Thymus (tissue), 11 donors: ENCODE measurements at regions not wholly inside any gene's neighbourhood (a gene's known extent, or its start where the extent isn't known, plus 50 kb on each side); places are given as distances from the start of the nearest gene placed in this dataset.
"Not testable (repeated sequence)": the region's sequence is repeated elsewhere in the genome, so short reads cannot be mapped to it uniquely, and the experiment has no call there.

Experiments used
- DNase-seq, 9 donors: peaks; one replicate each; pipeline ENCODE4 v3.0.0-alpha.2; 2013; ENCODE audit warnings: low spot score in 9 of 9, low read depth in 6 of 9, missing footprints in 1 of 9
- H3K27ac ChIP-seq, 2 donors: one replicate each; pipeline ENCODE4 v1.5.1; 2013; ENCODE audit warnings: control low read depth in 1 of 2, low read depth in 1 of 2, low read length in 1 of 2, mild to moderate bottlenecking in 1 of 2, moderate library complexity in 1 of 2
- H3K27me3 ChIP-seq, 2 donors: one replicate each; pipeline ENCODE4 v1.5.1; 2013; ENCODE audit warnings: low read length in 1 of 2; ENCODE audit not compliant: control insufficient read depth in 2 of 2, insufficient read depth in 1 of 2
- H3K36me3 ChIP-seq, 2 donors: one replicate each; pipeline ENCODE4 v1.5.1; 2013; ENCODE audit warnings: low read length in 1 of 2, mild to moderate bottlenecking in 1 of 2, moderate library complexity in 1 of 2; ENCODE audit not compliant: control insufficient read depth in 2 of 2, insufficient read depth in 2 of 2
- H3K4me1 ChIP-seq, 2 donors: one replicate each; pipeline ENCODE4 v1.5.1; 2013; ENCODE audit warnings: low read length in 2 of 2; ENCODE audit not compliant: control insufficient read depth in 2 of 2, insufficient read depth in 2 of 2
- H3K4me3 ChIP-seq, 2 donors: one replicate each; pipeline ENCODE4 v1.5.1; 2013; ENCODE audit warnings: low read length in 2 of 2, control low read depth in 1 of 2, mild to moderate bottlenecking in 1 of 2
- H3K9me3 ChIP-seq, 2 donors: one replicate each; pipeline ENCODE4 v1.5.1; 2013; ENCODE audit warnings: low read length in 1 of 2, mild to moderate bottlenecking in 1 of 2; ENCODE audit not compliant: control insufficient read depth in 2 of 2, insufficient read depth in 1 of 2
- WGBS: extraction: QIAGEN DNeasy Blood & Tissue Kit; methylation state at CpG from one replicate; pipeline ENCODE4 v1.1.7; 2013; 5-methylcytosine and 5-hydroxymethylcytosine counted together
- donor health status: healthy.

GRCh38 chr2:217353591-217353990 is 493.7 kb upstream of the TNP1 start:
- H3K4me1 ChIP-seq: no peaks in the 10 kb centered on the region
- H3K9me3 ChIP-seq: no peaks in the 10 kb centered on the region
- H3K27ac ChIP-seq: no peak overlapping the region
- H3K36me3 ChIP-seq: no peaks in the 10 kb centered on the region
- DNase-seq: no peak
- 48% methylated on average over 4 of the region's 4 CpGs for WGBS
- H3K27me3 ChIP-seq: no peaks in the 10 kb centered on the region
- H3K4me3 ChIP-seq: no peak overlapping the region

DNA sequence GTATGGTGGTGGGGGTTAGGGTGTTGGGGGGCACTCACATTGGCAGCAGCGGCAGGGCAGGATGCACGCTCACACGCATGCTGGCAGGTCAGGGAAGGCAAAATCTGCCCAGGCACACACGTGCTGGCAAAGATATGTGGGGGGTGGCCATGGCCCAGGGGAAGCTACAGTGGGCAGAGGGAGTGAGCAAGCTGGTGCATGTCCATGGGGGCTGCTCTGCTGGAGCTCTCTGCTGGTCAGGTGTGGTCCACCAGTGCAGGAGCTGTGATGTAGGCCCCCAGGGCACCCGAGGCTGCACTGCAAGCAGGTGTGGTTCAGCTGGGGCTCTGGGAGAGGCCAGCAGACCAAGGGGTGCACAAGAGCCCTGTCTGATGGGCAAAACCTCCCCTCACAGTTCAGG is 491.5 kb upstream of the TNP1 start:
- H3K4me3 ChIP-seq: no peak overlapping the region
- H3K27me3 ChIP-seq: no peaks in the 10 kb centered on the region
- no peak overlapping the region for H3K27ac ChIP-seq
- H3K4me1 ChIP-seq: no peaks in the 10 kb centered on the region
- 74% methylated on average over 5 of the region's 5 CpGs for WGBS
- no peaks in the 10 kb centered on the region for H3K36me3 ChIP-seq
- DNase-seq: no peak
- H3K9me3 ChIP-seq: no peaks in the 10 kb centered on the region

DNA sequence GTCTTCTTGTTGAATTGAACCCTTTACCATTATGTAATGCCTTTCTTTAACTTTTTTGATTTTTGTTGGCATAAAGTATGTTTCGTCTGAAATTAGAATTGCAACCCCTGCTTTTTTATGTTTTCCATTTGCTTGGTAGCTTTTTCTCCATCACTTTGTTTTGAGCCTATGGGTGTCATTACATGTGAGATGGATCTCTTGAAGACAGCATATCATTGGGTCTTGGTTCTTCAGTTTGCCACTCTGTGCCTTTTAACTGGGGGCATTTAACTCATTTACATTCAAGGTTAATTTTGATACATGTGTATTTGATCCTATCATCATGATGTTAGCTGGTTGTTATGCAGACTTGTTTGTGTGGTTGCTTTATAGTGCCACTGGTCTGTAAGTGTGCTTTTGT is 489.4 kb upstream of the TNP1 start:
- WGBS: 40% methylated on average over 1 of the region's 1 CpG
- no peaks in the 10 kb centered on the region for H3K4me1 ChIP-seq

DNA sequence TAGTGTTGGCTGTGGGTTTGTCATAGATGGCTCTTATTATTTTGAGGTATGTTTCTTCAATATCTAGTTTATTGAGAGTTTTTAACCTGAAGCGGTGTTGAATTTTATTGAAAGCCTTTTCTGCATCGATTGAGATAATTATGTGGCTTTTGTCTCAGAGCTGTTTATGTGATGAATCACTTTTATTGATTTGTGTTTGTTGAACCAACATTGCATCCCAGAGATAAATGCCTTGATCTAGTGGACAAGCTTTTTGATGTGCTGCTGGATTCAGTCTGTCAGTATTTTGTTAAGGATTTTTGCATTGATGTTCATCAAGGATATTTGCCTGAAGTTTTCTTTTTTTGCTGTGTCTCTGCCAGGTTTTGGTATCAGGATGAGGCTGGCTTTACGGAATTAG is 487.8 kb upstream of the TNP1 start:
- H3K9me3 ChIP-seq, H3K4me3 ChIP-seq, H3K36me3 ChIP-seq, H3K27ac ChIP-seq, H3K27me3 ChIP-seq, DNase-seq, H3K4me1 ChIP-seq: not testable (repeated sequence)
- WGBS: 30% methylated on average over 3 of the region's 3 CpGs

More for the DNA sequence above, 489.4 kb upstream of the TNP1 start:
- H3K36me3 ChIP-seq: no peaks in the 10 kb centered on the region
- no peaks in the 10 kb centered on the region for H3K27me3 ChIP-seq
- no peak for DNase-seq
- H3K27ac ChIP-seq: no peak overlapping the region
- H3K9me3 ChIP-seq: no peaks in the 10 kb centered on the region
- H3K4me3 ChIP-seq: no peak overlapping the region

- H3K27ac ChIP-seq, H3K4me1 ChIP-seq, H3K36me3 ChIP-seq, H3K9me3 ChIP-seq, DNase-seq, H3K4me3 ChIP-seq, H3K27me3 ChIP-seq: not testable (repeated sequence)
- 96% methylated on average over 1 of the region's 1 CpG for WGBS
Observed at GRCh38 chr2:217346043-217346442, 486.2 kb upstream of the TNP1 start.

DNA sequence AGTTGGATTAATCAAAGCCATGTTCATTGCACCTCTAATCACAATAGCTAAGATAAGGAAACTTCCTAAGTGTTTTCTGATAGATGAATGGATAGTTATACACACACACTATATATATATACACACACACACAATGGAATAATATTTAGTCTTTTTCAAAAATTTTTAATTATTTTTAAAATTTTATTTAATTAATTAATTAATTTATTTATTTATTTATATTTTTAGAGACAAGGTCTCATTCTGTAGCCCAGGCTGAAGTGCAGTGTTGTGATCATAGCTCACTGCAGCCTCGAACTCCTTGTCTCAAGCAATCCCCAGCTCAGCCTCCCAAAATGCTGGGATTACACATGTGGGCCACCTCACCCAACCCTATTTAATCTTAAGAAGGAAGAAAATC is 481.0 kb upstream of the TNP1 start:
- Histone ChIP-seq H3K4me3 (no peak overlapping the region), H3K36me3 (no peaks in the 10 kb centered on the region), H3K27me3 (no peaks in the 10 kb centered on the region), H3K4me1 (no peaks in the 10 kb centered on the region), H3K27ac (no peak overlapping the region), H3K9me3 (no peaks in the 10 kb centered on the region)
- no peak for DNase-seq
- 91% methylated on average over 1 of the region's 1 CpG for WGBS

DNA sequence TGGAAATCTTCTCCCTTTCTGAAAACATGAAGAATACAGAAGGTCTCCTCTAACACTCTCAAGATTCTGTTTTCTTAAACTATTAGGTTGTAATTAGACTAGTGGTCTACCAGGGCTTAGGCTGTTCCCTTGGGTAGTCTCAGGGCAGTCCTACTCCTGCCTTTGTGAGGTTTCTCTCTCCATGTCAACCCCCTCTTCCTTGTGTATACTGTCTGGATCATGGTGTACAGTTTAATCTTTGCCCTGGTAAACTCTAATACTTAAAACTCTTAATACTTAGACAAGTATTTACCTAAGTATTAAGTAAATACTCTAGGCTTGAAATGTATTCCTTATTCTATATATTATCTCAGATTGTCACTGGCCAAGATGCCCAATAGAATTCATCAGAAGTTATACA is 480.3 kb upstream of the TNP1 start:
- no peak overlapping the region for H3K4me3 ChIP-seq
- no peaks in the 10 kb centered on the region for H3K36me3 ChIP-seq
- H3K9me3 ChIP-seq: no peaks in the 10 kb centered on the region
- DNase-seq: no peak
- no peaks in the 10 kb centered on the region for H3K4me1 ChIP-seq
- H3K27ac ChIP-seq: no peak overlapping the region
- H3K27me3 ChIP-seq: no peaks in the 10 kb centered on the region

- no peaks in the 10 kb centered on the region for H3K9me3 ChIP-seq
- H3K36me3 ChIP-seq: no peaks in the 10 kb centered on the region
- H3K4me1 ChIP-seq: no peaks in the 10 kb centered on the region
- DNase-seq: no peak
- 97% methylated on average over 5 of the region's 5 CpGs for WGBS
- no peaks in the 10 kb centered on the region for H3K27me3 ChIP-seq
- H3K4me3 ChIP-seq: no peak overlapping the region
- no peak overlapping the region for H3K27ac ChIP-seq
Observed at GRCh38 chr2:217339753-217340152, 479.9 kb upstream of the TNP1 start.

GRCh38 chr2:217338306-217338916 is 478.5 kb upstream of the TNP1 start:
- no peak for DNase-seq
- H3K4me1 ChIP-seq: no peaks in the 10 kb centered on the region
- no peaks in the 10 kb centered on the region for H3K36me3 ChIP-seq
- H3K4me3 ChIP-seq: no peak overlapping the region
- no peaks in the 10 kb centered on the region for H3K27me3 ChIP-seq
- no peaks in the 10 kb centered on the region for H3K9me3 ChIP-seq
- no peak overlapping the region for H3K27ac ChIP-seq
- WGBS: 93% methylated on average over 4 of the region's 4 CpGs

- Histone ChIP-seq H3K27me3 (no peaks in the 10 kb centered on the region), H3K4me3 (no peak overlapping the region), H3K9me3 (no peaks in the 10 kb centered on the region), H3K27ac (no peak overlapping the region), H3K4me1 (peaks cover 0 to 4% of the 10 kb centered on the region in 2 donors), H3K36me3 (no peaks in the 10 kb centered on the region)
- 96% methylated on average over 3 of the region's 3 CpGs for WGBS
- DNase-seq: no peak
Observed at GRCh38 chr2:217337771-217338170, 477.9 kb upstream of the TNP1 start.
